ENCODE measurements at regions not wholly inside any gene's neighbourhood (a gene's known extent, or its start where the extent isn't known, plus 50 kb on each side); places are given as distances from the start of the nearest gene placed in this dataset.

DNA sequence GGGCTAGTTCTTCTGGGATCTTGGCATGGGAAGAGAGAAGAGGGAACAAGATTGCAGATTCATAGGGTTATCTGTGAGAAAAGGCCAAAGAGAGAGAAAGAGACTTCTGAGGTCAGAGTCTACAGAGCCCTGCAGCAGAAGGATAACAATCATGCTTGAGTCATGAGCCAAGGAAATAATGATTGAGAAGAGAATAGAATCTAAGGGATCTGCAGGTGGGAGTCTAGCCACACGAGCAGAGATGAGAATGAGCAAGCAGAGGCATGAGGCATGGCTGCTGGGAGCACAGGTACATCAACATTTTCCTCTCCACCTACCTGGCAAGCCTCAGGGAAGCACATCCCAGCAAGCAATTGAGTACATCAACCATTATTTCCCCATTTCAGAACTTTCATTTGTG lies 303.7 kb downstream of the LRIG3 start:
- no peaks in the 10 kb centered on the region for H3K27me3 ChIP-seq (ENCODE audit: control insufficient read depth in 2 of 2, insufficient read depth in 2 of 2, low read length in 2 of 2)
- no peak overlapping the region for H3K4me3 ChIP-seq (replicated peaks in 1 of 3; ENCODE audit: low read depth in 2 of 3, low read length in 3 of 3)
- no peak overlapping the region for H3K27ac ChIP-seq (ENCODE audit: low read depth in 1 of 2, low read length in 2 of 2)
- Mint-ChIP-seq H3K9me3 (peaks cover 0 to 8% (median 2%) of the 10 kb centered on the region in 7 donors), H3K27ac (no peak overlapping the region), H3K27me3 (ENCODE audit: low read depth in 3 of 3) (no peaks in the 10 kb centered on the region), H3K4me3 (no peak overlapping the region), H3K4me1 (no peaks in the 10 kb centered on the region), H3K36me3 (no peaks in the 10 kb centered on the region)
- no peaks in the 10 kb centered on the region for H3K79me2 ChIP-seq (ENCODE audit: insufficient read depth, low read length)
- H2AFZ ChIP-seq (ENCODE audit: insufficient read depth, low read depth, low read length, poor library complexity, severe bottlenecking), result no peak overlapping the region
- no peaks in the 10 kb centered on the region for H4K20me1 ChIP-seq (ENCODE audit: insufficient read depth, low read length)
- H3K4me2 ChIP-seq (replicated peaks; ENCODE audit: extremely low read depth, low read length, poor library complexity, severe bottlenecking), result no peak overlapping the region
- no peak overlapping the region for H3K9ac ChIP-seq (ENCODE audit: insufficient read depth, low read length, poor library complexity, severe bottlenecking)
- intact Hi-C loops (cut with micrococcal nuclease), result no loop called here
- no peaks in the 10 kb centered on the region for H3K4me1 ChIP-seq (ENCODE audit: control insufficient read depth in 1 of 2, insufficient read depth in 2 of 2, low read length in 2 of 2)
- peaks cover 0 to 12% of the 10 kb centered on the region in 2 donors for H3K9me3 ChIP-seq (replicated peaks in 1 of 2; ENCODE audit: control insufficient read depth in 1 of 2, insufficient read depth in 1 of 2, low read length in 2 of 2)
- WGBS (ENCODE audit: insufficient coverage), result no CpG with 5 or more reads among the region's 1 CpG
- no peaks in the 10 kb centered on the region for H3K36me3 ChIP-seq (replicated peaks in 1 of 2; ENCODE audit: control insufficient read depth in 1 of 2, insufficient read depth in 2 of 2, low read length in 2 of 2)
- no peak for TF ChIP-seq CTCF (IDR thresholded peaks at IDR 0.05)
- no peak for DNase-seq

- H3K9me3 ChIP-seq (replicated peaks in 1 of 2; ENCODE audit: control insufficient read depth in 1 of 2, insufficient read depth in 1 of 2, low read length in 2 of 2), result peaks cover 0 to 10% of the 10 kb centered on the region in 2 donors
- no peak for TF ChIP-seq CTCF (IDR thresholded peaks at IDR 0.05)
- H4K20me1 ChIP-seq (ENCODE audit: insufficient read depth, low read length), result no peaks in the 10 kb centered on the region
- Mint-ChIP-seq H3K36me3 (no peaks in the 10 kb centered on the region), H3K27me3 (ENCODE audit: low read depth in 3 of 3) (no peaks in the 10 kb centered on the region), H3K9me3 (peaks cover 0 to 7% (median 3%) of the 10 kb centered on the region in 7 donors), H3K4me3 (no peak overlapping the region), H3K27ac (no peak overlapping the region), H3K4me1 (no peaks in the 10 kb centered on the region)
- no peaks in the 10 kb centered on the region for H3K79me2 ChIP-seq (ENCODE audit: insufficient read depth, low read length)
- no peaks in the 10 kb centered on the region for H3K27me3 ChIP-seq (ENCODE audit: control insufficient read depth in 2 of 2, insufficient read depth in 2 of 2, low read length in 2 of 2)
- intact Hi-C loops (cut with micrococcal nuclease), result no loop called here
- WGBS (ENCODE audit: insufficient coverage), result 97% methylated on average over 3 of the region's 5 CpGs
- no peaks in the 10 kb centered on the region for H3K36me3 ChIP-seq (replicated peaks in 1 of 2; ENCODE audit: control insufficient read depth in 1 of 2, insufficient read depth in 2 of 2, low read length in 2 of 2)
- no peak for DNase-seq
- no peak overlapping the region for H2AFZ ChIP-seq (ENCODE audit: insufficient read depth, low read depth, low read length, poor library complexity, severe bottlenecking)
- no peak overlapping the region for H3K27ac ChIP-seq (ENCODE audit: low read depth in 1 of 2, low read length in 2 of 2)
- H3K4me1 ChIP-seq (ENCODE audit: control insufficient read depth in 1 of 2, insufficient read depth in 2 of 2, low read length in 2 of 2), result no peaks in the 10 kb centered on the region
- no peak overlapping the region for H3K4me3 ChIP-seq (replicated peaks in 1 of 3; ENCODE audit: low read depth in 2 of 3, low read length in 3 of 3)
- H3K4me2 ChIP-seq (replicated peaks; ENCODE audit: extremely low read depth, low read length, poor library complexity, severe bottlenecking), result no peak overlapping the region
- no peak overlapping the region for H3K9ac ChIP-seq (ENCODE audit: insufficient read depth, low read length, poor library complexity, severe bottlenecking)
Measured at GRCh38 chr12:58621126-58621525, 299.2 kb downstream of the LRIG3 start.

Measured in CD14-positive monocyte (primary cell).